ENCODE measurements at regions not wholly inside any gene's neighbourhood (a gene's known extent, or its start where the extent isn't known, plus 50 kb on each side); places are given as distances from the start of the nearest gene placed in this dataset.
A peak's percentile ranks its signal among the peaks of the same experiment; 100 is the strongest.
"Not testable (repeated sequence)": the region's sequence is repeated elsewhere in the genome, so short reads cannot be mapped to it uniquely, and the experiment has no call there.

DNA sequence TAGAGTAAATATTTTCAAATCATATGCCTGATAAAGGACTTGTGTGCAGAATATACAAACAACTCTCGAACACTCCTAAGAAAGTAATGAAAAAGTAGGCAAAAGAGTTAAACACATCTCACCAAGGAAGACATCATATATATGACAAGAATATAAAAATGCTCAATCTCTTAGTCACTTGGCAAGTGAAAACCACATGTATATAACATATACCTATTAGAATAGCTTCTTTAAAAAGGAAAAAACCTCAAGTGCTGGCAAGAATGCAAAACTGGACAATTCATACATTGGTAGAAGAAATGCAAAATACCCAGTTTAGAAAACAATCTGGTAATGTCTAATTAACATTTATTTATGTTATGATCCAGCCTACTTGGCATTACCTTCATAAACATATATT, 146.6 kb upstream of the DGKB start:
- DNase-seq = no peak

DNA sequence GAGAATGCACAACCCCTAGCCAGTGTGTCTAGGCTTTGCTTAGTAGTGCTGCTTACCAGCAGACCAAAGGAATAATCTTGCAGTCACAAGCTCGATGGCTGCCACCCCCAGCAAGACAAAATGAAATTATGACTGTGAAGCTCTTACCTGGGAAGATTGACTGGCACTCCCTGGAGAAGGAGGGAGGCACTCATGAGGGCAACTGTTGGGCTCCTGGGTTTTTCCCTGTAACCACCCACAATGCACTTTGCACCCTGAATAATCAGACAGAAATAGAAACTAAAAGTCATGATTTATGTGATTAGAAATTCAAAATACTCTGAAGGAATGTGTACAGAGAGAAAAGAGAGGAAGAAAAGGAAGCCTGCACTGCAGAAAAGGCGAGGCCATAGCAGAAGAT, 144.3 kb upstream of the DGKB start:
- DNase-seq = no peak

DNA sequence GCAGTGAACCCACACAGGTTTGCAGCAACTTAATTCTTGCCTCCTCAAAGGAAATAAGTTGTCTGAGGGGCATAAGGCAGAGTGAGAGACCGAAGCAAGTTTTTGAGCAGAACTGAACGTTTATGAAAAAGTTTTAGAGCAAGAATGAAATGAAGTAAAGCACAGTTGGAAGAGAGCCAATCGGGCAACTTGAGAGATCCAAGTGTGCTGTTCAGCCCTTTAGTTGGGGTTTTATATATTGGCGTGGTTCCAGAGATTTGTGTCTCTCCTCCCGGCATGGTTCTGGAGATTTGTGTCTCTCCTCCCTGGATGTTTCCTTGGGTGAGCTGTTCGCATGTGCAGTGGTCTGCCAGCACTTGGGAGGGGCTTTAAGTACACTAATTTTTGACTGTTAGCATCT, 141.4 kb upstream of the DGKB start:
- DNase-seq = no peak

DNA sequence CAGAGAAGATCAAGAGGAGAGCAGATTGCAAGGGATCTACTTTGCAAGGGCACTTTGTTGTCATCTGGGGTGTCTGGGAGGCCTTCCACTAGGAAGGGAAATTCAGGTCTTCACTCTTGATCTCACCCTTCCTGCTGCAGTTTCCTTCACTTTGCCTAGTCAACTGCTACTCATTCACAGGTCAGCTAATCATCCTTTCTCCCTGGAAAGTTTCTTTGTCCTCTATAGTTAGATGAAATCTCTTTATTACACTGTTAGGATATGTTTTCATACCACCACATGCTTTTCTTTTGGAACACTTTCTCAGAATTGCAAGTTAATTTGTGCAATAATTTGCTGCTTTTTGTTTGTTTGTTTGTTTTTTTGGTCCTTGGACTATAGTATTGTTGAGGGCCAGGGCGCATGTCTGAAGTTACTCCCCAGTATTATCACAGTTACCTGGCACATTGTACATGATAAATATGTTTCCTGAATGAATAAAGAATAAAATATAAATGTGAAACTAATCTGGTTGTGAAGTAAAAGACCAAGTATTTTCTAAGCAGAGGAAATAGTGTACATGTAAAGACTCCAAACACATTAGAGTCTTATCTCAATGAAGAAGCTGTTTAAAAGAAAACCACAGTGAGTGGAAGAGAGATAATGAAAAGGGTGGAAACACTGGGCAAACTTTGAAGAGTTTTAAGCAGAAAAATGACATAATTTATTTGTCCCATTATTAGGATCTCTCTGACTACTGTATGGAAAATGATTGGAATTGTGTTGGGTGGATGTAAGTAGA, 139.9 kb upstream of the DGKB start:
- DNase-seq = no peak

DNA sequence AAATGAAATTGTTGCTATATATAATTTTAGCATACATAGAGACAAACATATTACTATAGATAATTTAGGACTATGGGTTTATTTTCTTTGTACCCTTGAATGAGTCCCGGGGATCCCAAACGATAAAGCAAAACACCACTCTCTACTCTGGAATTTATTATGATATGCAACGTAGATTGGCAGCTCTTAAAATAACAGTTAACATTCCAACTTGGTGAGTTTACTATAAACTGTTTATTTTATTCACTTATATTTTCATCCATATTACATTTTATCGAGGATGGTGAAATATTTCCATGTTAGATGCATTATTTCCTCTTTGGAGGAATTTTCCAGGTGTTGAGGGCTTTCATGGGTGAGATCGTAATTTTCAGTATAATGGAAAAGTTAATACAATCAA, 138.7 kb upstream of the DGKB start:
- DNase-seq = no peak

DNA sequence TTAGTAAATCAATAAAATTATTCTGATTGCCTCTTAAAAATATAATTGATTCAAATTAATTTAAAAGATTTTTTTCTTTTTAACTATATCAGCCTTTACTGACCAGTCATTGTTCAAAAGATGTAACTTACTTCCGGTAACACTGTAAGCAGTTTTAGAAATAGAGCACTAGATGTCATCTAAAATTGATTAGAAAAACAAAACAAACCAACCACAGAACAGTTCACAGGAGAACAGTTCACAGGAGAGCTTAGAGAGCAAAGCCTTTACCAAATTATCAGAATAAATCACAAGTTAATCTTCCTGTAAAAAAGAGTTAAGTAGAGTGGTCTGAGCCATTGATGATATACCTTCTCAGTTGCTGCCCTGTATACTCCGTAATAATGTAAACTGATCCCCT, 133.3 kb upstream of the DGKB start:
- no peak for DNase-seq

DNA sequence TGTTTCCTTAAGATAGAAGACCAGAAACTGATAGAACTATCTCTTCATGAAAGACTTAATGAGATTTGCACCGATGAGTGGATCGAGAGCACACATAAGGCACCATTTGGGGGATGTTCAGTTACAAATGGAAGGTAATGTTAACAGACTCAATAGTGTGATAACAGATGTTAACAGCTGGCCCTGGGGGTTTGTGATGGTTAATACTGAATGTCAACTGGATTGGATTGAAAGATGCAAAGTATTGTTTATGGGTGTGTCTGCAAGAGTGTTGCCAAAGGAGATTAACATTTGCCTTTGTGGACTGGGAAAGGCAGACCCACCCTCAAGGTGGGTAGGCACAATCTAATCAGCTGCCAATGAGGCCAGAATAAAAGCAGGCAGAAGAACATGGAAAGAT, 130.5 kb upstream of the DGKB start:
- no peak for DNase-seq

DNA sequence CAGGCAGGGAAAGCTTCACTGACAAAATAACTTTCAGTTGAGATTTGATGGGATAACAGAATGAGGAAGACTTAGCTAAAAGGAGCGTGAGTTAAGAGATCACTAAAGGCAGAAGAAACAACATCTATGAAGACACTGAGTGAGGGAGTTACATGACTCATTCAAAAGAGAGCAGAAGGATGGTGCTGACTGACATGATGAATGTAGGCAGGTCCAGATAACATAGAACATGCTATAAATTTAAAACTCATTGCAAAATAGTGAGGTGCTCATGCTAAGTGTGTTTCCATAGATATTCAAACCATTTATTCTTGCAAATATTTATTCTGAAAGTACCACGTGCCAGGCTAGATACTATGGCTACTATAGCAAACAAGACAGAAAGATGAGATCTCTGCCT, 116.4 kb upstream of the DGKB start:
- no peak for DNase-seq

DNA sequence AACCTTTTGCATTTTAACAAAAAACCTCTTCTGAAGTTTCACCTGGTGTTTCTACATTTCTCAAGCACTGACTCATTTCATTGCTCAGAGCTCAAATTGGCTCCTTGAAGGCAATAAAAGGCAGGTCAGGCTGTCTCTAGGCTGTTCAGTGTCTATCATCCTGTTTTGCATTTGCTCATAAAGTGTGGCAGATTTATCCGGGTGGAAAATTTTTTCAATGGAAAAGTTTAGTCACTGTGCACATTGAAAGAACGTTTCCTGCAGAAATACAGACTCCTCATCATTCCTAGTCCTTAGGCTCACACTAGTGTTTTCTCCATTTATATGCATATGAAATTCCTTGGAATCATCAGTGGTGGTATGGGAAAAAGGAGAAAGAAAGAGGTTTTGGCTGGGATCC, 114.2 kb upstream of the DGKB start:
- DNase-seq = no peak

DNA sequence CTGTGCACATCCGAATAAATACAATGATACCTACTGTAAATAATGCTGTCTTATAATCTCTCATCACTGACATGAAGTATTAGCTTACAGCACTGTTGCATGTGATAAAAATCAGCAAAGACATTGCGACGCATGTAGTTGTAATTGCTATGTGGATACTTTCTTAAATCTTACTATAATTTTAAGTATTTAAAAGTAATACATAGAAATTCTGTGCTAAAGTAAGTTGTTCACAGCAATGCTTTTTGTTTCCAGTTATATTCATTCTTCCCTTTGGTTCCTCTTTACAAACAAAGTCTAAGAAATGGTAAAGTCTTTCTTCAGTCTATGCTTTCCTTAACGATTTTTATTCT, 113.7 kb upstream of the DGKB start:
- no peak for DNase-seq

DNA sequence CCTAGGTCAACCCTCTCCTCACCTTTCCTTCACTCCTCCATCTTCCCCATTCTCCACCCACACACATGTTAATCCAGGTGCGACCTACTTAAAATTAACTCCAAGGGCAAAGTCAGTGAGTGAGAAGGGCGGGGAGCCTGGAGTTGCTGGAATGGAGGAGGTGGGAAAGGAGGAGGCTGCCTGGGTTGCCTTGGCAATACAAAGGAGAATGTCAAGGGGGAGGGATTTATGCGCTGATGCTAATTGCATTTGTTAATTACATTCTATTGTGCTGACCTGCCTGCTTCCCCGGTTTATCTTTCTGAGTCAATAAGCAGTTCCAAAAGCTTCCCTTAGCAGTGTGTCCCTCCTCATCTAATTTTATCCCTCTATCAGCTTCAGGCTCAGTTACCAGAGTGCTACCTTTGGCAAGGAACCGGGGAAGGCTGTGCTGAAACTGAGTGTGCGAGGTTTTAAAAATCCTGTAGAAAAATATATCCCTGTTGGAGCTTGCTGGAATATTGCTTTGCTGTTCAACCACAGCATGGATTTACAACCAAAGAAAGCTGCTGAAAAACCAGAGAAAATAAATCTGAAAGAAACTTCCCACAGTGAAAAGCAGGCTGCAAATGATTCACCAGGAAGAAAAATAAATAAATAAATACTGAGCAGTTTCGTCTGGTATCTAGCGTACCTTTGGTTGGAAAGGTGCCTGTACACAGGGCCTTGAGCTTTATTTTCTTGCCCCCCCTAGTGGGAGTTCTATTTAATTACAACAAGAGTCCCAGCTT, 113.2 kb upstream of the DGKB start:
- DNase-seq = peak; percentile 6

DNA sequence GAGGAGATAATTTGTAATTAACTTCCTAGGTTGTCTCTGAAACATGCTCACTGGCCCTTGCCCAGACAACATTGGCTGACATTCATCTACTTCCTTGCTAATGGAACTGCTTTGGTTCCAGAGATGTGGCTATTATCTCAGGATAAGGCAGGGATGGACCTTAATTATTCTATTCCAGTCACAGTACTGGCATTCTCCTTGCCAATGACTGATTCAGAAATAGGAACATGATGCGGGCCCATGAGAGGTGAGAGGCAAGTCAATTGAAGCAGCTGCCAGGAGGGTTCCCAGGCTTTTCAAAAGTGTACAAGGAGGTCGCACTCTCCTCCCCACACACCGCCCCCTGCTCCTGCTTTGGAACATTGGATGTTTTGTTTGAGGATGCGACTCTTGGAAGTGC, 109.6 kb upstream of the DGKB start:
- no peak for DNase-seq

DNA sequence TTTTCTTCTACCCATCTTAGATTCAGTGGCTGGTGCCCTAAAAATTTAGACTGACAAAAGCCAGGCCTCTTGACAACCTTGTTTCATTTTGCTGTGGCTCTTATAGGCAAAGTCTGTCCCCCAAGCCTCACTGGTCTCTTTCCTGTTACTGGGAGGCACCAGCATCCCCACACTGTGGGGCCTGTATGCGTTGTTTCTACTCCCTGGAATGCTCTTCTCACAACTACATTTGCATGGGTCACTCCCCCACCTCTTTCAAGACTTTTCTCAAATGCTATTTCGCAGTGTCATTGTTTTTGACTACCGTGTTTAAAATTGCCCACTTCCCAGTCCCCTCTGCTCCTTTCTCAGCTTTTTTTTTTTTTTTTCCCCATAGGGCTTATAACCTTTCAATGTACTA, 108.7 kb upstream of the DGKB start:
- no peak for DNase-seq

DNA sequence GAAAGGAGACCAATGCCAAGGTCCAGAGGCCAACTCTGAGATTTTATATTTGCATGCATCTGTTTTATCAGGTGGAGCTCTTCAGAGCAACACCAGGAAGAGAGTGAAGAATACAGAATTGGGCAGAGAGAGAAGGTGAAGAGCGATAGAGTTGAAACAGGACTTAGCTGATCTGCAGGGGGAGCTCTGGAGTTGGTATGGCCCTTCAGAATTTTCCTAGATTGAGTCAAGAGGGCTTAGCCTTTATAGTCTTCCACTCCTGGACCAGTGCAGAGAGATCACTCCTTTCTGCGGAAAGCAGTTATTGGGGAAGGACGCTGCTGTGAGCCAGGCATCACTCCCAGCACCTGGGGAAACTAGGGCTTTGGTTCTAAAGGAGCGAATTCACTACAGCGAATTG, 105.0 kb upstream of the DGKB start:
- no peak for DNase-seq

DNA sequence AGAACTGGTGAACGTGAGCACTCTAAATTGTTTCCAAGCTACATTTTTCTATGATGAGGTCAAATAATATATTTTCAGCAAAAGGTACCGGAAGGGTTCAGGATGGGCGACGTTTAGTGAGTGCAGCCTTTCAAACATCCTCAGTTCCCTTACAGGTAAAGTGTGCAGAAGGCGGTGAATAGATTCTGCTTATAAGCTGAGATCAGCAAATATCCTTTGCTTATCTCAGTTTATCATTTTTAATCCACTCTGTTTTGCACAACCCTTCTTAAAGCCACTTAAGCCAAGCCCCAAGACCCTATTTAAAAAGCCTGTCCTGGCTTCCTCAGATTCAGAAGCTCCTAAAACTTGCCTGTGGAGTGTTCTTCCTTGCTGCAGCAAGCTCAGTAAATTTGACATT, 103.1 kb upstream of the DGKB start:
- no peak for DNase-seq

DNA sequence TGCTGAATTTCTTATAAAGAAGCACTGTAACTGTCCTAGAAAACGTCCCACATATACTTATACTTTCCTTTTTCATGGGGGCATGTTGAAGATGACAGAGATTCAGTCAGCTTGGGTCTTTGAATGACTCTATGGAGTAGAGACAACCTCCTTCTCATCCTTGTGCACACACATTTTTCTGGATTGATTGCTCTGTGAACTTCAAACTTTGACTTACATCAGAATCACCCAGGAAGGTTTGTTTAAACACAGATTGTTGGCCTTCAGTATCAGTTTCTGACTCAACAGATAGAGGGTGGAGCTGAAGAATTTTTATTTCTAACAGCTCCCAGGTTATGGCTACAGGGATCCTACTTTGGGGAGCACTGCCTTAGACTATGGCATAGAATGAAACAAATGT, 97.6 kb upstream of the DGKB start:
- DNase-seq = no peak

DNA sequence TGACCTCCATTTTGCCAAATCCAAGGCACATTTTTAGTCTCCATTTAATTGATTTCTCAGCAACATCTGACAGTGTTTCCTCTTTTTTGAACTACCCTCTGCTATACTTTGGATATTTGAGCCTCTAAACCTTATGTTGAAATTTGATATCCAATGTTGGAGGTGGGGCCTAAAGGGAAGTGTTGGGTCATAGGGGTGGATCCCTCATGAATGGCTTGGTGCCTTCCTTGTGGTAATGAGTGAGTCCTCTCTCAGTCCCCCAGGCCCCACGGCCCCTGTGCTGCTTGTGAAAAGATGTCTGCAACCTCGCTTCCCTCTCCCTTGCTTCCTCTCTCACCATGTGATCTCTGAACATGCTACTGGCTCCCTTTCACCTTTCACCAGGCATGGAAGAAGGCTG, 96.8 kb upstream of the DGKB start:
- peak; percentile 73 for DNase-seq

DNA sequence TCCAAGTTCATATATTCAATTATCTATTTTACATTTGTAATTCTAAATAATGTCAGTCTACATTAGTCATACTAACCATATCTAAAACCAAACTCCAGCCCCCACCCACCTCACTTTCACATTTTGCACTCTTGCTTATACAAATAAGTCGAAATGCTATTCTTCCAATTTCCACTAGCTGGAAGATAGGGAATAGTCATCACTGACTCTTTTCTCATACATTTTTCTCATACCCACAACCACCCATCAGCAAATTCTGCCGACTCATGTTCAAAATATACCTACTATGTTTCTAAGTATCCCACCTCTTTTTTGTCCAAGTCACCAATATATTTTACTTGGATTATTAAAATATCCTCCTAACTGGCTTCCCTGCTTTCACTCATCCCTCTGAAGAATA, 93.2 kb upstream of the DGKB start:
- DNase-seq = no peak

DNA sequence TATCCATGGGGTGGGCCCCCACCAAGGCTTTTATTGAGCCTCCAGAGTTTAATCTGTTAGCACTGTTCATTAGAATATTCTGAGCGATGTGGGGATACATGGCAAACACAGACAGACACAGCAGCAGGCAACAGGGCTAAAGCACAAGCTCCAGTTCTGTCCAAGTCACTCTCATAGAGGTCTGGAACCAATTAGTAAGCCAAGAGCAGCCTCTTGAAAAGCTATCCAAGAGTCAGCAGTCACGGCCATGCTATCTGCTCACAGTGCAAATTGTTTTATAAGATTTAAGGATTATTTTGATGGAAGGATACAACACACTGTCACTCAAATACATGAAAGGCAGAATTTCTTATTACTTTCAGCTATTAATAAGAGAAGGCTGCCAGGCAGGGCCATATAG, 86.4 kb upstream of the DGKB start:
- no peak for DNase-seq

DNA sequence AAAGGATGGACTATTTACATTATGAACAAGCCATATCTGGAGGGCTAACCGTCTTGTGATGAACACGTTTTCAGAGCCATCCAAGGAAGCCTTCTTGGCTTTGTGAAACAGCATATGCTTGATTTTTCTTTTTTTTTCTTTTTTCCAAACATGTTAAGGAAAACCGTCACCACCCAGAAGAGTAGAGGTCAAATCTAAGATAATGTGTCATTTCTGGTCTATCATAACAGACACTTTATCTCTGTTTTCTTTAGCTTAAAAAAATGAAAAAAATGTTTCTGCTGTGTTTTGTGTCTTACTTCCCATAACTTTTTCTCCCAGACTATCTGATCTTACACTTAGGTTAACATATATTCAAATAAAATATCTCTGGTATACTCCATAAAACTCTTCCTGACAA, 76.1 kb upstream of the DGKB start:
- DNase-seq = no peak

DNA sequence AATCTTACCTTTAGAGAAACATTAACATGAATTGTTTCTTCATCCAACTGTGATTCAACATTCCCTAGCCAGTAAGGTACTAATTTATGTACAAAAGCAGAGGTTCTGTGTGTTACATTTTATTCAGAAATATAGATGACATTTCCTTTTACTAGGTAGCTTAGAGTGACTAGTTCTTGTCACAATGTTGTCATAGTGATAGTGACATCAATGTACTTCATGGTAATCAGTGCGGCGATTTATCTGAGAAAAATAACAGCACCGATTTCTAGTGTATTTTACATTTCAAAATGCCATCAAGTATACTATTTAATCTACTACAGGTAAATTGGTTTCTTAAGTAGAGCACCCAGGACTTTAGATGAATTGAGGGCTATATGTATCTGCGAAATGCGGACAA, 72.1 kb upstream of the DGKB start:
- no peak for DNase-seq

DNA sequence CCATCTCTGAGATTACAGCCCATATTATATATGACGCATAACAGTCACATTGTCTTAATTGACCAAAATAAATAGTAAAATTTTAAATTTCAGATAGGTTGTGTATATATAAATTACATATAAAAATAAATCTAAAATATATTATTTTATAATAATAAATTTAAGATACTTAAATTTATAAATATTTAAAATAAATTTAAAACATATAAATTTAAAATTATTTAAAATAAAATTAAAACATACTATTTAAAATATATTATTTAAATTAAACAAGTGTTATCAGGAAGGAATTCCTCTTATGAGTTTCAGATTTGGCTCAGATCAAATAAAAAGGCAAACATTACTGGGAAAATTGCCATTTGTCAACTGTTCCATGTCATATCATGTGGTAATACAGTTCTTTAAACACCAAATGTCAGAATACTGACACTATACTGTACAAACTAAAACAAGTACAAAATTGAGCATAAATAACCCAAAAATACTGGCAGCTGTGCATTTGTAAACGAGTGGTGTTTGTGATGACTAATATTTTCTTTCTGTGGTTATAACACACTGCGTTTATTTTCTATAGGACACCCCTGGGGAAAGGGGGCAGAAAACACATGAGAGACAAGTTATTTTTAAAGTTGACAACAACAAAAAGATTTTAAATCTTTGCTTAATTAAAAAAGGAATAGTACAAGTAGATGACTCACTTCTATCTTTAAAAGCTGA, 71.3 kb upstream of the DGKB start:
- no peak for DNase-seq

DNA sequence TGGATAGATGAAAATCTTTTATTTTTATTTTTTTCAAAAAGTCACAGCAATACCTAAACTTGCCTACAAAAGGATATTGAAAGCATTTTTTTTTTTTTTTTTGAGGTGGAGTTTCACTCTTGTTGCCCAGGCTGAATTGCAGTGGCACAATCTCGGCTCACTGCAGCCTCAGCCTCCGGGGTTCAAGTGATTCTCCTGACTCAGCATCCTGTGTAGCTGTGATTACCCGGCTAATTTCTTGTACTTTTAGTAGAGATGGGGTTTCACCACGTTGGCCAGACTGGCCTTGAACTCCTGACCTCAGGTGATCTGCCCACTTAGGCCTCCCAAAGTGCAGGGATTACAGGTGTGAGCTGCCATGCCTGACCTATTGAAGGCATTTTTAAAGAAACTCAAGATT, 69.1 kb upstream of the DGKB start:
- not testable (repeated sequence) for DNase-seq

DNA sequence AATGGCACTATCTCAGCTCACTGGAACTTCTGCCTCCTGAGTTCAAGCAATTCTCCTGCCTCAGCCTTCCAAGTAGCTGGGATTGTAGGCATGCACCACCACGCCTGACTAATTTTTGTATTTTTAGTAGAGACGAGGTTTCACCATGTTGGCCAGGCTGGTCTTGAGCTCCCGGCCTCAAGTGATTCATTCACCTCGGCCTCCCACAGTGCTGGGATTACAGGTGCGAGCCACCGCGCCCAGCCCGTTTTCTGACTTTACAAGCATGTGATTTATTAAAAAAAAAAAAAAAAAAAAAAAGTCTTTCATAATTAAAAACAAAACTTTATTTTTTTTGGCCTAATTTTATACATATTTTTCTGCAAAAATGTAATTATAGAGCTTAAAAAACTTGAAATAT, 64.8 kb upstream of the DGKB start:
- not testable (repeated sequence) for DNase-seq
